OCI-LY3 (cell line): ENCODE measurements at regions not wholly inside any gene's neighbourhood (a gene's known extent, or its start where the extent isn't known, plus 50 kb on each side); places are given as distances from the start of the nearest gene placed in this dataset.

ENCODE experiments used
- EZH2phosphoT487 ChIP-seq: fragments of 200-600 bp; shearing (Covaris generic); IDR thresholded peaks from 2 replicates; pipeline ENCODE4 v1.6.1; 2018; ENCODE audit warnings: antibody characterized with exemption, mixed run types, low read depth
- TF ChIP-seq, protein P1 (sequence below): fragments of 200-600, 300-600 bp; sonication (generic); IDR thresholded peaks from 2 replicates; pipeline ENCODE4 v1.5.1; 2014; ENCODE audit warnings: antibody characterized with exemption, low read length, low read depth

DNA sequence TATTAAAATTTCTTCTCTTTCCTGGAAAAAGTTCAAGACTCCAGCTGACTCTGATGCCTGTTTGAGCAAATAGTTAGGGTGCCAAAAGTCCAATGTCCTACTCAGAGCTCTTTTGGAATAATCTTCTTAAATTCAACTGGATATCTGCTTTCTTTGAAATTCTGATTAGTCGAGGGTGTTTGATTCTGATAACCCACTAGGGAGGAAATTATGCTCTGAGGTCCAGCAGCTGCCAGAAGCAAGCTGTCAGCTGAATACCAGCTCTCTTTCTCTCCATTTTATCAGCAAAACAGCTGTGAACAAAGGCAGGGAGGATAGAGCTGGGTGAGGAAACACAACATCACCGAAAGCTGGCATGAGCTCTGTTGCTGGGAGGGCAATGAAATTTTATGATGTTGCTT lies 141.5 kb downstream of the CAND1 start:
- TF ChIP-seq, protein P1, sequence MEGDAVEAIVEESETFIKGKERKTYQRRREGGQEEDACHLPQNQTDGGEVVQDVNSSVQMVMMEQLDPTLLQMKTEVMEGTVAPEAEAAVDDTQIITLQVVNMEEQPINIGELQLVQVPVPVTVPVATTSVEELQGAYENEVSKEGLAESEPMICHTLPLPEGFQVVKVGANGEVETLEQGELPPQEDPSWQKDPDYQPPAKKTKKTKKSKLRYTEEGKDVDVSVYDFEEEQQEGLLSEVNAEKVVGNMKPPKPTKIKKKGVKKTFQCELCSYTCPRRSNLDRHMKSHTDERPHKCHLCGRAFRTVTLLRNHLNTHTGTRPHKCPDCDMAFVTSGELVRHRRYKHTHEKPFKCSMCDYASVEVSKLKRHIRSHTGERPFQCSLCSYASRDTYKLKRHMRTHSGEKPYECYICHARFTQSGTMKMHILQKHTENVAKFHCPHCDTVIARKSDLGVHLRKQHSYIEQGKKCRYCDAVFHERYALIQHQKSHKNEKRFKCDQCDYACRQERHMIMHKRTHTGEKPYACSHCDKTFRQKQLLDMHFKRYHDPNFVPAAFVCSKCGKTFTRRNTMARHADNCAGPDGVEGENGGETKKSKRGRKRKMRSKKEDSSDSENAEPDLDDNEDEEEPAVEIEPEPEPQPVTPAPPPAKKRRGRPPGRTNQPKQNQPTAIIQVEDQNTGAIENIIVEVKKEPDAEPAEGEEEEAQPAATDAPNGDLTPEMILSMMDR, result no peak
- TF ChIP-seq EZH2phosphoT487, result no peak
